Osteocyte (in vitro differentiated cells): ENCODE measurements at regions not wholly inside any gene's neighbourhood (a gene's known extent, or its start where the extent isn't known, plus 50 kb on each side); places are given as distances from the start of the nearest gene placed in this dataset.

Experiments
- DNase-seq: peaks from one replicate; pipeline ENCODE4 v3.0.0; 2021; ENCODE audit warnings: mixed read lengths; ENCODE audit not compliant: unreplicated experiment; ENCODE audit errors: extremely low spot score
- H3K27ac Mint-ChIP-seq: one replicate; pipeline ENCODE4 v1.8.0; 2021; ENCODE audit warnings: mild to moderate bottlenecking, mixed read lengths; ENCODE audit not compliant: unreplicated experiment
- H3K27me3 Mint-ChIP-seq: one replicate; pipeline ENCODE4 v1.8.0; 2021; ENCODE audit warnings: mixed read lengths; ENCODE audit not compliant: unreplicated experiment
- H3K36me3 Mint-ChIP-seq: one replicate; pipeline ENCODE4 v1.8.0; 2021; ENCODE audit warnings: mixed read lengths; ENCODE audit not compliant: unreplicated experiment
- H3K4me1 Mint-ChIP-seq: one replicate; pipeline ENCODE4 v1.8.0; 2021; ENCODE audit warnings: mixed read lengths; ENCODE audit not compliant: unreplicated experiment
- H3K4me3 Mint-ChIP-seq: one replicate; pipeline ENCODE4 v1.8.0; 2021; ENCODE audit warnings: mild to moderate bottlenecking, moderate library complexity, mixed read lengths; ENCODE audit not compliant: unreplicated experiment
- H3K9me3 Mint-ChIP-seq: one replicate; pipeline ENCODE4 v1.8.0; 2021; ENCODE audit warnings: mixed read lengths; ENCODE audit not compliant: unreplicated experiment
- TF ChIP-seq, protein P1 (sequence below): fragments of 200-600 bp; sonication (generic); IDR thresholded peaks from 2 replicates; pipeline ENCODE4 v1.5.0; 2021; ENCODE audit warnings: antibody characterized with exemption, mild to moderate bottlenecking, moderate library complexity

GRCh38 chr16:20259541-20259940, 67.8 kb downstream of the GP2 start:
- Mint-ChIP-seq H3K4me1 (no peaks in the 10 kb centered on the region), H3K36me3 (no peaks in the 10 kb centered on the region), H3K27ac (no peak overlapping the region), H3K4me3 (no peak overlapping the region), H3K9me3 (peaks cover 16% of the 10 kb centered on the region), H3K27me3 (no peaks in the 10 kb centered on the region)
- no peak for DNase-seq
- TF ChIP-seq, protein P1, sequence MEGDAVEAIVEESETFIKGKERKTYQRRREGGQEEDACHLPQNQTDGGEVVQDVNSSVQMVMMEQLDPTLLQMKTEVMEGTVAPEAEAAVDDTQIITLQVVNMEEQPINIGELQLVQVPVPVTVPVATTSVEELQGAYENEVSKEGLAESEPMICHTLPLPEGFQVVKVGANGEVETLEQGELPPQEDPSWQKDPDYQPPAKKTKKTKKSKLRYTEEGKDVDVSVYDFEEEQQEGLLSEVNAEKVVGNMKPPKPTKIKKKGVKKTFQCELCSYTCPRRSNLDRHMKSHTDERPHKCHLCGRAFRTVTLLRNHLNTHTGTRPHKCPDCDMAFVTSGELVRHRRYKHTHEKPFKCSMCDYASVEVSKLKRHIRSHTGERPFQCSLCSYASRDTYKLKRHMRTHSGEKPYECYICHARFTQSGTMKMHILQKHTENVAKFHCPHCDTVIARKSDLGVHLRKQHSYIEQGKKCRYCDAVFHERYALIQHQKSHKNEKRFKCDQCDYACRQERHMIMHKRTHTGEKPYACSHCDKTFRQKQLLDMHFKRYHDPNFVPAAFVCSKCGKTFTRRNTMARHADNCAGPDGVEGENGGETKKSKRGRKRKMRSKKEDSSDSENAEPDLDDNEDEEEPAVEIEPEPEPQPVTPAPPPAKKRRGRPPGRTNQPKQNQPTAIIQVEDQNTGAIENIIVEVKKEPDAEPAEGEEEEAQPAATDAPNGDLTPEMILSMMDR, result no peak

DNA sequence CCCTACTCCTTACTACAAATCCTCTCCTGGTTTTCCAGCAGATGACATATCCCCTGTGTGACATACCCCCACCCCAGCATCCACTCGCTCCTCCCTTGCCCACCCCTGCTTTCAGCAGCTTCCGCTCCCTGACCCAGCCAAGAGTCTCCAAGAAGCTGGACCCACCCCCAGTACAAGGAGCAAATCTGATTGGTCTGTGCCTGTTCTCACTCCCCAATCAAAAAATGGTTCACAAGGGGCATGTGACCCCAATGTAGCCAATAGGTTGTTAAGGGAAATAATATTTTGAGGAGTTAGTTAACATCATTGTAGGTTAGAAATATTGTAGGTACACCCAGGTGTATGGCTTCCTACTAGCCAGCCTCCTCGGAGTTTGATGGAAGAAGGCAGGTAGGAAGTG, 70.1 kb downstream of the GP2 start:
- no peak overlapping the region for H3K27ac Mint-ChIP-seq
- H3K9me3 Mint-ChIP-seq, result peaks cover 20% of the 10 kb centered on the region
- no peak overlapping the region for H3K4me3 Mint-ChIP-seq
- H3K4me1 Mint-ChIP-seq, result no peaks in the 10 kb centered on the region
- no peak for DNase-seq
- H3K27me3 Mint-ChIP-seq, result no peaks in the 10 kb centered on the region
- H3K36me3 Mint-ChIP-seq, result no peaks in the 10 kb centered on the region
- TF ChIP-seq, protein P1, result no peak

GRCh38 chr16:20255002-20255401, 72.3 kb downstream of the GP2 start:
- TF ChIP-seq, protein P1, result no peak
- H3K27ac Mint-ChIP-seq, result no peak overlapping the region
- no peaks in the 10 kb centered on the region for H3K36me3 Mint-ChIP-seq
- DNase-seq, result no peak
- peaks cover 21% of the 10 kb centered on the region for H3K9me3 Mint-ChIP-seq
- H3K4me3 Mint-ChIP-seq, result no peak overlapping the region
- no peaks in the 10 kb centered on the region for H3K27me3 Mint-ChIP-seq
- H3K4me1 Mint-ChIP-seq, result no peaks in the 10 kb centered on the region

DNA sequence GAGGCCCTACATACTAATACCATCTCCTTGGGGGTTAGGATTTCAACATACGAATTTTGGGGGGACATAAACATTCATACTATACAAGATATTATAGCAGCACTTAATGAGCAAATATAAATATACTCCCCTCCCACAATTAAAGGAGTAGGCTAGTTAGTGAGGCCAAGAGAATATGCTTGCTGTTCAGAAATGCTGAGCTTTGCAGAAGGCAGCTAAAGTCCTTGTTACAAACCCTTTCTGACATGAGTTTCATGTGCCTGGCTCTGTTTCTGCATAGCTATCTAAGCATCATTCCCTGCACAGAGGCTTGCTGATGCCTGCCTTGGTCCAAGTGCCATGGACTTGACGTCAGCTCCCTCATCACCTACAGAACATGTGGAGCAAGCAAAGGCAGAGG, 73.5 kb downstream of the GP2 start:
- Mint-ChIP-seq H3K36me3 (no peaks in the 10 kb centered on the region), H3K4me3 (no peak overlapping the region), H3K4me1 (no peaks in the 10 kb centered on the region), H3K27ac (no peak overlapping the region), H3K27me3 (no peaks in the 10 kb centered on the region), H3K9me3 (peaks cover 11% of the 10 kb centered on the region)
- DNase-seq, result no peak
- TF ChIP-seq, protein P1, result no peak

- H3K9me3 Mint-ChIP-seq, result peaks cover 12% of the 10 kb centered on the region
- H3K36me3 Mint-ChIP-seq, result no peaks in the 10 kb centered on the region
Measured at GRCh38 chr16:20249211-20249610, 78.1 kb downstream of the GP2 start.

More at GRCh38 chr16:20249211-20249610, 78.1 kb downstream of the GP2 start:
- no peaks in the 10 kb centered on the region for H3K4me1 Mint-ChIP-seq
- H3K27me3 Mint-ChIP-seq, result no peaks in the 10 kb centered on the region
- no peak overlapping the region for H3K4me3 Mint-ChIP-seq
- no peak for DNase-seq
- TF ChIP-seq, protein P1, result no peak
- H3K27ac Mint-ChIP-seq, result no peak overlapping the region
